GM19328 (cell line): ENCODE measurements at regions not wholly inside any gene's neighbourhood (a gene's known extent, or its start where the extent isn't known, plus 50 kb on each side); places are given as distances from the start of the nearest gene placed in this dataset.

ENCODE experiments used
- ATAC-seq: cut with Tn5 transposase; IDR thresholded peaks from one replicate; pipeline ENCODE4 v1.9.1; 2021; ENCODE audit warnings: mild to moderate bottlenecking, moderate library complexity; ENCODE audit not compliant: unreplicated experiment

DNA sequence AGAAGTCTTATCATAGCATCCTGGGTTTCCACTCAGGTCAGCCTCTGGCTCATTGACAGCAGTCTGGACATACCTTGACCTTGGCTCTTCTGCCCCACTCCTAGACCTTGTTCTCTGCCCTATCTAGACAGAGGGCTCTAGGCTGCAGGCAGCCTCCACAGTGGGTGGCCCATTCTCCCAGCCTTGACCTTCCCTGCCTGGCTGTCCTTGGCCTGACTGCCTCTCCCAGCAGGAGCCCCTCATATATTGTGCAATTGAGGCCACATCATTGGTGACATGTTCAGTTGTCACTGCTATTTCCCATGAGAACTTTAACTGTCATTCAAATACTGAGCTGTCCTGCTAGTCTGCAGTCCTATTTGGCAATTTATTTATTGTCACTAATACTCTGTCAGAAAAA is 503.4 kb downstream of the PLXNA4 start:
- no peak for ATAC-seq

DNA sequence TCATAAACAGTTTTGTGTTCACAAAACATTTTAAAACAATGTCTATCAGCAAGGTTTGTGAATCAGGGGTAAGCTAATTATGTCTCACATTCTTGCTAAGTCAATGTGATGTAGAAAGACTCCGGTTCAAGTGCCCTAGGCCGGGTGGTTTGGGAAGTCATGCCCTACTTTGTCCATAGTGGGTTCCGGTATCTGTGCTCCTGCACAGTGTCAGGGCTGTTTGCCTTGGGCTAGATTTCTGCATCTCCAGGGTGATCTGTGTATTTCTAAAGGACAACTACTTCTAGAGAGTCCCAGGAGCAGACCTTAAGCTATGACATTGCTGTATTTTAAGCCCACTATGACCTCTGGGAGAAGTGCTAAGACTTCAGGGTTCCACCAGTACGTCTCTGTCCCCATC is 504.1 kb downstream of the PLXNA4 start:
- no peak for ATAC-seq

DNA sequence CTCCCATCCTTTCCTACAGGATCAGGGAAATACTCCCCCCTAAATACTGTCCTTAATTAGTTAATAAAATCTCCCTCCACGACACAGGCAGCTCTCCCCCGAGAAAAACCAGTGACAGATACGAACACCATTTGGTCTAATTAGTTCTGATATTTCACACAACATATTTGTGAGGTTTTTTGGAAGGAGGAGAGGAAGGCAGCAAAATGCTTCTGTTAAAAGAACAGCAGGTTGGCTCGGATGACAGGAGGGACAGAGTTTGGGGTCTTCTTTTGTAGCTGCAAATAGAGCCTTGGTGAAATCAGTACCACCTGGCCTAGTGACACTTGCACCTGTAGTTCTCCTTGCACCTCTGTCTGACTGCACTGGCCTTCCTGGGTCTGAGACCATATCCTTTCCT is 507.0 kb downstream of the PLXNA4 start:
- ATAC-seq = no peak

DNA sequence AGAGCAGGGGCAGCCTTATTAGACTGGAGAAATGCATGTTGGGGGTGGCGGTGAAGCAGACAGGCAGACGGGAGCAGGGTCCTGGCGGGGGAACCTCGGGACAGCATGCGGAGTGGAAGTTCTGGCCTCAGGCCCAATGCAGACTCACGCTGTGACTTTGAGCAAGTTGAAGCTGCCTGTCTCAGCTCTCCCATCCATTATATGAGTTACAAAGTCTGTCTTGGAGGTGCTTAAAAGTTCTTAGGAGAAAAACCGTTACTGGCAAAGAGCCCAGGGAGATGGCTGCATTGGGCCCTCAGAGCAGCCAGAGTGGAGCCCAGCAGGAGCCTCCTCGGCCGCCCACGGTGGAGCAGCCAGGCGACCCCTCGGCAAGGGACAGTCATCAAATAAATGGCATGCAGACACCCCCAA is 509.5 kb downstream of the PLXNA4 start:
- ATAC-seq = no peak

DNA sequence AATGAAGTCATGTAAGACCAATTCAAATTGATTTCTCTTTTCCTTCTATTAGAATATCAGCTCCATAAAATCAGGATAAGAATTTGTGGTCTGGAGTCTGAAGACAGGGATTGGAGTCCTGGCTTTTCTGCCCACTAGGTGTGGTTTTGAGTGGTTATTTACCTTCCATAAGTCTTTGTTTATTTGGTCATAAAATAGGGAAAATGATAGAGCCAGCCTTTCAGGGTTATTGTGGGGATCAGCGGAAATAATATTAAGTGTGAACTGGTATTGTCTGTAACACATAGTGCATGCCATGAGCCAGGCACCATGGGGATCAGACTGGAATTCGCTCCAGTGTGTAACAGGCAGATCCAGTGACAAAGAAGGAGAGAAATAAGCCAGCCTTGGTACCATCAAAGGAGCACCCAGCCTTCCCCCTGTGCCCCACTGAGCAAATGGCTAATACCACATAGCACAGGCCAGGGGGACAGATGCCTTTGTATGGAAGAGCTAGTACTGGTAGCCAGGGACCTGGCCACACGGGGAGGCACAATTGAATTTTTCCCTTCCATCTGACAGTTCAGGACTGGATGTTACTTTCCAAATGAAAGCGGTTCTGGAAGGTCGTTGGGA is 509.7 kb upstream of the PODXL start:
- ATAC-seq = no peak

DNA sequence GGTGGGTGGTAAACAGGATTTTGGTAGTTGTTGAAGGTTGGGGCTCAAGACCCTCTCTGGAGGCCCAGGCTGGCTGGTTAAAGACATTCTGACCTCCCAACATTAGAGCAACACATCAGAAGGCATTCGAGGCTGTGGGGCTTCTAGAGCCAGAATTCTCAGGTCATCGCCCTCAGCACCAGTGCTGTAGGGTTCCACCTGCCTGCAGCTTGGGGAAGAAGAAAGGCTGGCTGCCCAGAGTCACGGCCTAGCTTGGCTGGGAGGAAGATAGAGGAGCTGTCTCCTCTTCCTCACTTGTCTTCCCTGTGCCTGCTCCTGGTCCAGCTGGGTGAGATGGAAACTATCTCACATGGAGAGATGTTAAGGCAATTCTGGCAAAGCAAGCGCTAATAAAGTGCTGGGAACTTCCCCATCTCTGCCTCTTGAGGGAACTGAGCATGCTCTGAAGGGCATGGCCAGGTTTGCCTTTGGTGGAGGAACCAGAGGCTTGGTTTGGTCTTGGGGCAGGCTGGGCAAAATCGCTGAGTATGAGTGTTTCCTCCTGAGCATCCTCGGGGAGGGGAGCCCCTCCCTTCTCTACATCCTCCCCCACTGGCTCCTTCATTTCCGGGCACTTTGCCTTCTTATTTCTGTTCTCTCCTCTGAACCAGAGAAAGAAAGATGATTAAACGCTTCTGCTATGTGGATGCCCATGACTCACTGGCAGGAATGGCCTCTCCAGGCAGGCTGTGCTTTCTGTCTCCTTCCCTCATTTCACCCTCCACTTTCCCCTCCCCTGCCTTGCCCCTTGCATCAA is 509.0 kb upstream of the PODXL start:
- ATAC-seq = no peak

DNA sequence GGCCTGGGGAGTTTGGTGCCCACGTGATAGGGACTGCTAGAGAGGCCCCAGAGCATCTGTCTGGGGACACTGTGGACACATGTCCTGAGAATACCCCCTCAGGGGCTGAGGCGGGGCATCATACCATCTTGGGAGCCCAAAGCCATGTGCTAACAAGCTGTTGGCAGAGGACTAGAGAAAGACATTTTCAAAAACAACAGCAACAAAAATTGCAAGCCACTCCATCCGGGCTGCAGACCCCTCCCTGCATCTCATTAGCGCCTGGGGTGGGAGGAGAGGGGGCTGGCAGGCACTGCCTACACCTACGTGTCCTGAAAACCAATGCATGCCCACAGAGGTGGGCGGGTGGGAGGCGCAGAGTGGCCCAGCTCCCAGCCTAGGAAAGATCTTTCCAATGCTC is 507.4 kb upstream of the PODXL start:
- ATAC-seq = no peak

DNA sequence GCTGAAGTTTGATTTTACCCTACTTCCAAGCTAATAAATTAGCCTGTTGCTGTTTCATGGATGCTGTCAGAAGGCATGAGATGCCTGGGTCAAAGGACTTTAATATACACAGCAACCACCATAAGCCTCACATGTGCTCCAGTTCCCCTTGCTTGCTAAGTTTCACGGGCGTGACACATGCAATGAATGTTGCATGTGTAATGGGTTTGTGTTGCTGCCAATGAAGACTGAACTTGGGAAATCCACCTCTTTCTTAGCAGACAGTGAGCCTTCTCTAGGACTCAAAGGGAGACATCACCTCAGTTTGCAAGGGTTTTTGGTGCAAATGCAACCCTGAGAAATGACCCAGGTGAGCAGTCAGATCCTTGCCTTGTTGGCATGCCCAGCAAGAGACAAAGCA is 505.5 kb upstream of the PODXL start:
- no peak for ATAC-seq

DNA sequence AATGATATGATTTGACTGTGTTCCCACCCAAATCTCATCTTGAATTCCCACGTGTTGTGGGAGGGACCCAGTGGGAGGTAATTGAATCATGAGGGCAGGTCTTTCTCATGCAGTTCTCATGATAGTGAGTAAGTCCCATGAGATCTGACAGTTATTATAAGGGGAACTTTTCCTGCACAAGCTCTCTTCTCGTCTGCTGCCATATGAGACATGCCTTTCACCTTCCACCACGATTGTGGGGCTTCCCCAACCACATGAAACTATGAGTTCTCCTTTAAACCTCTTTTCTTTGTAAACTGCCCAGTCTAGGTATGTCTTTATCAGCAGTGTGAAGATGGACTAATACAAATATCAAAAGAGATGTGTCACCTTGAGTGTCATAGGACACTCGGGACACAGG is 502.7 kb upstream of the PODXL start:
- no peak for ATAC-seq

DNA sequence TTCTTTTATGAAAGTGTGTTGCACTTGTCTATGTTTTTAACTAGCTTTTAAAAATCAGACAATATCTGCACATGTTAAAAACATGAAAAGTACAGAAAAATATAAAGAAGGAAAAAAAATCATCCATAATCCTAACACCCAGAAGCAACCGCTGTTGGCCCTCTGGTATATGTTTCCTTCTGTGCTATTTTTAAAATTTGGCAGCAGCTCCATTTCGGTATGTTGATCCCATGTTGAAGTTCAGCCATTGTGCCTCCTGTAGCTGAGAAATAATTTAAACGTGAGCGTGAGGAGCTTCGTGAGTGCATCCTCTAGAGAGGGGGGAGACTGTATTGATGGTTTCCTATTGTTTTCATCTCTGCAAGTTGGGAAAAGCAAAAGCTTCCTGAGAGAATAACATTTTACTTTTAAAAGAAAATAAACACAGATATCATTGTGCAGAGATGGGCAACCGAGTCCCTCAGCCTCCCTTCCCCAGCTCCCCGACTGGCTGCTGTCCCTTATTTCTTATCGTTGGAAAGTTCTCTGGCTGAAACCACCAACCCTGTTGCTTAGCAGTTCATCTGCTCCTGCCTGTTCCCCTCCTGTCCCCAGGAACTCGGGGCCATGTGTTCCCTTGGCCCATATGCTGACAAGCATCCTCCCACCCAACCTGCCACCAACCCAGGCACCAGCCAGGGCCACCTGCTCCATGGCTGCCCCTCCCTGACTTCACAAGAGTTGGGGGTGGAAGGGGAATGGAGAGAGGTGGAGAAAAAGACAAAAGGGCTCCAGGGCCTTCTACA is 499.1 kb upstream of the PODXL start:
- ATAC-seq = no peak

DNA sequence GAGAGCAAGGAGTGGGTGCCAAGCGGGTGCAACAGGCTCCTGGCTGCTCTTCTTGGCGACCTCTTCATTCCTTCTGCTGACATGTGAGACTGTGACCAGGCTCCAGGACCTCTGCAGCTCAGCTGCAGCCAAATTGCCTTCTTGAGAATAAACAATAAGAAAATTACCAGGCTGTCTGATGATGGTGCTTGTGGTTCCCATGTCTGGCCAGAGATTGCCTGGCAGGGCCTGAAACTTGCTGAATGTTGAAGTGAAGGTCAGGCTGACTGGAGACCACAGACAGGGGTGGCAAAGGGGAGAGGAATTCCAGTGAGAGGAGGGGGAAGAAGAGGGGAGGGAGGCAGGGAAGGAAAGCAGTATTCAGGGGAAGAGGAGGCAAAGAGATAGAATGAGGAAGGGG is 497.4 kb upstream of the PODXL start:
- no peak for ATAC-seq

DNA sequence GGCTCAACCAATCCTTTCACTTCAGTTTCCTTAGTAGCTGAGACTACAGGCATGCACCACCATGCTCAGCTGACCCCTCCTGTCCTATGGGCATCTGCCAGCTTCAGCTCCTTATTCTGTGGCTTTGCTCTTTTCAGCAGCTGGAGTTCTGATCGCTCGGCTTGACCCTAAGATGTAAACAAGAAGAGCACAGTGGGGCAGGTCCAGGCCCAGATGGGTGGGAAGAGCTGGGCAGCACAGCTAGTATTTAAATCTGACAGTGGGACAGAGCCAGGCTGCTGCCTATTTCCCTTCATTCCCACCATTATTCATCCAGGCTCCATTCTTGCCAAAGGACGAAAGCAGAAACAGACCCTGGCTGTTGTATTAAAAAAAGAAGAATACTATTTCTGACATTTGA is 494.9 kb upstream of the PODXL start:
- no peak for ATAC-seq

DNA sequence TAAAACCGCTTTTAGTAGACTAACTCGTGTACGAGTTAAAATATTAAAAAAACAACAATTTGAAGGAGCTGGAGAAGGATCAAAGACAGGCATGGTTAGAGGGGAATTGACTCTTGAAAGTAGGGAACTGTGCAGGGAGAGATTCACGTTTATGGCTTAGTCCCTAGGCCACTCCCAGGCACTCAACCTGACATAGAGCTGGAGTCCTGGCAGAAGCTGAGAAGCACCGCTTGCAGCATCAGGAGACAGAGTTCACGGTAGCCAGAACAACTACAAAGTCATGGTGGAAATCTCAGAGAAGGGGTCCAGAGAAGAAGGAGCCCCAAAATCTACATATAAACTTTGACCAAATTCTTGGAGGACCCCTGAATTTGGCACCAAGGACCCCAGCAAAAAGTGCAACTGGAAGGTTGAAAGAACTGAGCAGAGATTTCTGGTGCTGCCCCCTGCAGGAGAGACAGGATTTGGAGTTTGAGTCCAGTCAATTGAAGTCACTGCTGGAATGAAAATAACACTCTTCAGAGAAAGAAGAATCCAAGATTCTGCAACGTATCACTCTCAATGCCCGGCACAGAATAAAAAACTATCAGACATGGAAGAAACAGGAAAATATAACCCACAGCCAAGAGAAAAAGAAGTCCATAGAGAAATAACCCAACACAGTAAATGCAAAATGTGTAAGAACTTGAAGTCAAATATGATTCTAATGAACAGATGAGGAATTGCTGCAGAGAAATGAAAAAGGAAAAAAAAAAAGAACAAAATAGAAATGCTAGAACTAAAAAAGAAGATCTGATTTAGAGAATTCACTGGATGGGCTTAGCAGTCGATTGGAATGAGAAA is 493.3 kb upstream of the PODXL start:
- no peak for ATAC-seq

DNA sequence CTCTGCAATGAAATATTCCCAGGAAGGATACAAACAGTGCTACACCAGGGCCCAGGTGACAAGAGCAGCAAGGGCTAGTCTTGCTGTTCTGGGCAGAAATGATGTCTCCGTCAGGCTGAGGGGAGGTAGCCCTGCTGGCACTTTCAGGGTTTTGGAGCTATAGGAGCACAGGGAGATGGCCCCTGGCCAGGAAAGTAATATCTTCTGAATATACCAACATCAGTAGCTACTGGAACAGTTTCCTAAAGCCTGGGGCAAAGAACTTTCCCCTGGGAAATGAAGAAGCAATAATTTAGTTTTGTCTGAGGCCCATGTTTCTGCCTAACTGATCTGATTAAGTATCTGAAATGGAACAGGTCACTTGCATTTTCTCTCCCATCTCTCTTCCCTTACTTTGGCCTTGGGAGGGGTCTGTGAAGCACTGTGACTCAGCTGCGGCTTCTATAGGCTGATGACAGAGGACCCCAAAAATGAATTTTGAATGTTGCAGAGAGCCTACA is 489.1 kb upstream of the PODXL start:
- ATAC-seq = no peak

DNA sequence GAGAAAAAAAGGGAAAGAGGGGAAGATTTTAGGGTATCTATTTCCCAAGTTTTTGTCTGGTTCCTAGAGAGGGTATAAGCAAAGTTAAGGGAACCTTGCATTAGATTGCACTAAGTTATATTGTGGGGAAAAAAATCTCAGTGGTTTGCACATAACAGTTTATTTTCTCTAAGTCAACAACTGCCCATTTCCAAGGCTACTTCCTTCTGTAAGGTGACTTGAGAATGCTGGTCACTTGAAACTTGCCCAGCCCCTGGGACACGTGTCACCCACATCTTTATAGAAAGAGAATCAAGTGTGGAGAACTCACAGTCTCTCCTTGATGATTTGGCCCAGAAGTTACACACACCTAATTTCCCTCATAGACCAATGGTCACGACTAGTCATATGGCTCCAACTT is 488.6 kb upstream of the PODXL start:
- ATAC-seq = no peak

DNA sequence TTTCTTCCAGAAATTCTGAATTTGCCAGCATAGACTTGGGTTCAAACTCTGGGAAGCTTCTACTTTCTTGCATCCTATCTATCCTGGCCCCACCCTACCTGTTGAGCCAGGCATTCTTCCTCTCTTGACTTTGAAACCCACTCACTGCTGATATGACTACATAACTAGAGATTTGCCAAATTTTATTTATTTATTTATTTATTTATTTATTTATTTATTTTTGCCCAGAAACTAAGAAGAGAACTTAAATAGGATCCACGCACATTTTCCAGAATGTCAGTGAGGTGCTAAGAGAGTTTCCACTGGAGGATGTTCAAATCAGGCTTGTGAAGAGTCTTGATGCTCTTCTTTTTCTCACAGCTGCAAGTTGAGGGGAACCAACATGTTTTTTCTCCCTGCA is 487.8 kb upstream of the PODXL start:
- ATAC-seq = no peak

DNA sequence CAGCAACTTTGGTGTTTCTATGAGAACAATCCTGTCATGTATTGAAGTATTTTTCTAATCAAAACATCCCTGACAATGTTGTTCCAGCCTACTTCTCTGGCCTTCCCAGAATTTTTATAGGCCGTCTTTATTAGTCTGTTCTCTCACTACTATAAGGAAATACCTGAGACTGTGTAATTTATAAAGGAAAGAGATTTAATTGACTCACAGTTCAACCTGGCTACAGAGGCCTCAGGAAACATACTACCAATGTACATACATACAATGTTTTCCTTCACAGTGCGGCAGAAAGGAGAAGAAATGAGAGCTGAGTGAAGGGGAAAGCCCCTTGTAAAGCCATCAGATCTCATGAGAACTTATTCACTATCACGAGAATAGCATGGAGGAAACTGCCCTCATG is 484.7 kb upstream of the PODXL start:
- no peak for ATAC-seq

DNA sequence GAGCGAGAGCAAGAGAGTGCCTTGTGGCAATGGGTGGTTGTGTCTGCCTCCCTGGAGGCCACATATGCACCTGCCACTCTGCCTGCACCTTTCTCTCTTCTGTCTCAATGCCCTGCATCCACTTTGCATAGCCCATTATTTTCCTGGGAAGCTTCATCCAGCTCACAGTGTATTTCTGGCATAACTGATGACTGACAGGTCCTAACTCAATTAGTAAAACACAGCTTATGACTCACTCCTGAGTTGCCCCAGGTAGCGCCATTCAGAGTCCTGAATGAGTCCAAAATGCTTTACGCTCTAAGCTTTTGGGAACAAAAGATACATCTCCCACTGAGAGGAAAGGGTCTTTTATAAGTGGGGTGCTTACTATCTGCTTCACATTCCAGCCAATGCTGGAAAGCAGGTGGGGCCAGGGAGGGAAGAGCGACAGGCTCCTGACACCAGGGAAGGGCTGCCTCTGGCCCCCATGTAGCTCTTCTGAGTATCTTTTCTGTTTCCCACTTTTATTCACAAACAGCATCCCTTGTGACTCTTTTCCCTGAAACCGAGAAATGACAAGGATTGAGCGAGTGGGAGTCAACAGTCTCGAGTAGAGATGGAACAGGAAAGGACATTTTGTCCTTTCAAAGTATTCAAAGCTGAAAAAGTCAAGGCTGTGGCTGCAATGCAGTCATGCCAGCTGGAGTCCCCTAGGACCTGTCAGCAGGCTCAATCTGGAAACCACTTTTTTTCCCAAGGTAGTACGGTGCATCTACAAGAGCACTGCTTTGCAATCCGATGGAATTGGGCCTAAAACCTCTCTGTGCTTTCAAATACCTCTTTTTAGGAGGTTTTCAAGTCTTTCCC is 479.3 kb upstream of the PODXL start:
- no peak for ATAC-seq

DNA sequence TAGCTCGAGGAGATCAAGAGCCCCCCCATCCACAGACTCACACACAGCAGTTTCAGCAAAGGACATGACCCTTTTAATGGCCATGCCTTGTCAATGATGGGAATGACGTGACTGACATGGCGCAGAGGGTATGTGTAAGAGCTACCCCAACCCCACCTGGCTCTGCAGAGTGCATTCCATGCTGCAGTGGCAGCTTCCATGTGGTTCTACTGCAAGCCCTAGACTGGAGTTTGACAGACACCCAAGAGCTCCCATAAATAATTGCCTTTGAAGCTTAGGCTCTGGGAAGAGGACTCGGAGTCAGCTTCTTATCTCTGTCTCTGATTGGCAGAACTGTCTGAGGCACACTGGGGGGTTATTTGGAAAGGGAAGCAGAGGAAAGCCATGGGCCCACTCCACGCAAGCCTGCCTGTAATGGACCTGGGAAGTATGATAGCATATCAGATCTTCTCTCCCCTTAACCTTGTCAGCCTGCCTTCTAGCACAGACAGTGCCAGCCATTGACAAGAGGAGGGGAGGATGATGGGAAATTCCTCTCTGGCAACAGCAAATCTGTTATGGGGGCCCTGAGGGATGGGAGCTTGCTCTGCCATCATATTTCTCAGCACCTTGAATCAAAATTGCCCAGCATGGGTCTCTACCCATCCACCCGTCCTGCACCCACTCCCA is 478.5 kb upstream of the PODXL start:
- ATAC-seq = no peak

DNA sequence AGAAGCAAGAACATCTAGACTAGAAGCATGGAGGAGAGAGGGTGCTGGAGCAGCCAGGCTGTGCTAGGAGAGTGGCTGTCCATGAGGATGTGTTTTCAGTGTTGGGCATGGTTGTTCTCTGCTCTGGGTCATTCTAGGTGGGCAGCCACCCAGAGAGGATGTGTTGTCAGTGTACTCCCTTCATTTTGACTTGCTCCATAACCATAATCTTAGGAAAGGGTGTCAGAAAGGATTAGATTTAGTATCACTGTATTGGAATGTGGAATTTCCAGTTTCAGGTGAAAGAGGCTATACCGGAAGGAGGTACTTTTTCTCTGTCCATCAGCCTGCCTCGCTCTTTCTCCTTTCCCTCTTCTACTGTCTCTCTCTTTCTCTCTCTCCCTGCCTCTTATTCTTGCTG is 474.5 kb upstream of the PODXL start:
- no peak for ATAC-seq
